GM12878 (cell line): ENCODE measurements at regions not wholly inside any gene's neighbourhood (a gene's known extent, or its start where the extent isn't known, plus 50 kb on each side); places are given as distances from the start of the nearest gene placed in this dataset.

ENCODE experiments used
- ATAC-seq: fragments of 200-7000 bp; cut with Tn5 transposase; 3 replicates; pipeline ENCODE4 v1.9.1; 2020; ENCODE audit warnings: mild to moderate bottlenecking, moderate library complexity
- BruUV-seq: library from RNA; stranded (reverse); fragments of 400-500 nt; replicated peaks from 2 replicates; lab custom pipeline; 2021; lab: Mats Ljungman, UMichigan
- CTCF ChIA-PET: fragments of 300-600 bp; sonication (Branson Sonifier 250); formaldehyde crosslinking; extraction: SDS; loops from one replicate; lab custom pipeline; 2021; ENCODE audit warnings: inconsistent platforms; lab: Yijun Ruan, JAX
- POLR2A ChIA-PET: fragments of 350-600 bp; formaldehyde crosslinking; extraction: SDS; loops from one replicate; lab custom pipeline; 2021; ENCODE audit warnings: inconsistent platforms; lab: Charles Lee
- RAD21 ChIA-PET: fragments of 300-600 bp; sonication (Branson Sonifier 250); formaldehyde crosslinking; loops from one replicate; lab custom pipeline; 2023; ENCODE audit warnings: antibody characterized with exemption; ENCODE audit not compliant: unreplicated experiment; lab: Charles Lee
- SMC1A ChIA-PET: fragments of 300-600 bp; sonication (Branson Sonifier 250); formaldehyde crosslinking; loops from one replicate; lab custom pipeline; 2023; ENCODE audit not compliant: unreplicated experiment, uncharacterized antibody; lab: Charles Lee
- DNase-seq: peaks from one replicate; pipeline ENCODE4 v3.0.0-alpha.2; 2011; ENCODE audit warnings: low read depth, low spot score
- FAIRE-seq: peaks from 3 replicates; lab custom pipeline; 2011; peaks lifted over from hg19 to GRCh38; lab: Jason Lieb, UNC
- H2AFZ ChIP-seq: 2 replicates; pipeline ENCODE4 v1.6.0; 2011; ENCODE audit warnings: low read depth, low read length, control low read depth; ENCODE audit not compliant: control insufficient read depth
- H3K27ac ChIP-seq: 2 replicates; pipeline ENCODE4 v1.5.1; 2011; ENCODE audit warnings: control low read depth; ENCODE audit not compliant: control insufficient read depth, insufficient read depth
- H3K27me3 ChIP-seq, 2 experiments: replicated peaks in 1 of 2; 2 replicates each; pipeline versions ENCODE4 v1.6.0 to v1.6.1; 2011; ENCODE audit warnings: low read length in 1 of 2; ENCODE audit not compliant: control insufficient read depth in 2 of 2, insufficient read depth in 2 of 2
- H3K36me3 ChIP-seq, 2 experiments: 2 replicates each; pipeline ENCODE4 v1.5.1; 2011; ENCODE audit warnings: low read length in 1 of 2; ENCODE audit not compliant: control insufficient read depth in 2 of 2, insufficient read depth in 2 of 2
- H3K4me1 ChIP-seq: 2 replicates; pipeline ENCODE4 v1.6.1; 2011; ENCODE audit warnings: mild to moderate bottlenecking, low read length, moderate library complexity, mixed read lengths; ENCODE audit not compliant: control insufficient read depth, insufficient read depth
- H3K4me2 ChIP-seq: 2 replicates; pipeline ENCODE4 v1.6.0; 2011; ENCODE audit warnings: control low read depth; ENCODE audit not compliant: control insufficient read depth, insufficient read depth
- H3K4me3 ChIP-seq: fragments of 200-600 bp; sonication (generic); 2 replicates; pipeline ENCODE4 v1.5.1; 2016
- H3K79me2 ChIP-seq: 2 replicates; pipeline ENCODE4 v1.6.0; 2011; ENCODE audit warnings: low read length; ENCODE audit not compliant: control insufficient read depth, insufficient read depth
- H3K9ac ChIP-seq: 2 replicates; pipeline ENCODE4 v1.8.0; 2011; ENCODE audit warnings: low read length, control low read depth, mixed read lengths; ENCODE audit not compliant: control insufficient read depth, insufficient read depth
- H3K9me3 ChIP-seq: replicated peaks from 3 replicates; pipeline ENCODE4 v1.5.1; 2011; ENCODE audit warnings: mild to moderate bottlenecking, low read length; ENCODE audit not compliant: control insufficient read depth, insufficient read depth
- H4K20me1 ChIP-seq: 2 replicates; pipeline ENCODE4 v1.6.0; 2011; ENCODE audit not compliant: control insufficient read depth, insufficient read depth
- BCL11A ChIP-seq: IDR thresholded peaks from 2 replicates; pipeline ENCODE4 v1.6.1; 2011; ENCODE audit warnings: low read depth, low read length
- CEBPB ChIP-seq, 2 experiments: fragments of 150-350 bp in 1 of 2; IDR thresholded peaks; 2 replicates each; pipeline ENCODE4 v1.6.1; 2012 to 2014; ENCODE audit warnings: low read depth in 2 of 2, low read length in 2 of 2, borderline replicate concordance in 1 of 2, inconsistent platforms in 1 of 2
- HDGF ChIP-seq: fragments of 450-650 bp; IDR thresholded peaks from 2 replicates; pipeline ENCODE4 v1.6.1; 2016; ENCODE audit warnings: antibody characterized with exemption
- PAX5 ChIP-seq: IDR thresholded peaks from 2 replicates; pipeline ENCODE4 v1.6.1; 2011; ENCODE audit warnings: low read depth, low read length, borderline replicate concordance
- POU2F2 ChIP-seq: IDR thresholded peaks from 3 replicates; pipeline ENCODE4 v1.6.1; 2011; ENCODE audit warnings: low read depth, mild to moderate bottlenecking, low read length, borderline replicate concordance
- RAD21 ChIP-seq: IDR thresholded peaks from 2 replicates; pipeline ENCODE4 v1.6.1; 2011; ENCODE audit warnings: mild to moderate bottlenecking, low read depth, low read length, moderate library complexity; ENCODE audit not compliant: insufficient read depth
- TCF7 ChIP-seq: IDR thresholded peaks from 2 replicates; pipeline ENCODE4 v1.6.1; 2014; ENCODE audit warnings: antibody characterized with exemption, borderline replicate concordance
- WGBS: methylation state at CpG from one replicate; pipeline ENCODE4 v1.1.6; 2016; ENCODE audit warnings: low lambda C conversion rate; ENCODE audit not compliant: insufficient replicate concordance, insufficient coverage; ENCODE audit errors: missing lambda C conversion rate; 5-methylcytosine and 5-hydroxymethylcytosine counted together
- in situ Hi-C: fragments of 300-500 bp; cut with MboI; formaldehyde crosslinking; loops from 9 replicates; pipeline ENCODE4 v1.14.3; 2018; ENCODE audit warnings: mixed read lengths
- intact Hi-C: fragments of 100-400 bp; cut with micrococcal nuclease; formaldehyde crosslinking; loops from one replicate; pipeline ENCODE4 v1.14.2; 2022; ENCODE audit not compliant: unreplicated experiment
- TF ChIP-seq, protein P1 (sequence below): IDR thresholded peaks from 2 replicates; pipeline ENCODE4 v1.6.1; 2011; ENCODE audit warnings: mild to moderate bottlenecking, low read depth, low read length, moderate library complexity; ENCODE audit not compliant: insufficient replicate concordance
- TF ChIP-seq, protein P2 (sequence below): fragments of 150-350 bp; IDR thresholded peaks from 2 replicates; pipeline ENCODE4 v1.6.1; 2016; ENCODE audit warnings: low read depth, low read length
- TF ChIP-seq, protein P3 (sequence below): fragments of 450-650 bp; IDR thresholded peaks from 2 replicates; pipeline ENCODE4 v1.6.1; 2016; ENCODE audit warnings: mild to moderate bottlenecking
- TF ChIP-seq, protein P4 (sequence below): IDR thresholded peaks from 2 replicates; pipeline ENCODE4 v1.6.1; 2012; ENCODE audit warnings: low read depth, low read length, improper control_type of control experiment
- TF ChIP-seq, protein P5 (sequence below): IDR thresholded peaks from 2 replicates; pipeline ENCODE4 v1.6.1; 2011; ENCODE audit warnings: borderline replicate concordance, low read depth, mild to moderate bottlenecking, moderate library complexity, low read length; ENCODE audit not compliant: insufficient read depth, poor library complexity, severe bottlenecking

DNA sequence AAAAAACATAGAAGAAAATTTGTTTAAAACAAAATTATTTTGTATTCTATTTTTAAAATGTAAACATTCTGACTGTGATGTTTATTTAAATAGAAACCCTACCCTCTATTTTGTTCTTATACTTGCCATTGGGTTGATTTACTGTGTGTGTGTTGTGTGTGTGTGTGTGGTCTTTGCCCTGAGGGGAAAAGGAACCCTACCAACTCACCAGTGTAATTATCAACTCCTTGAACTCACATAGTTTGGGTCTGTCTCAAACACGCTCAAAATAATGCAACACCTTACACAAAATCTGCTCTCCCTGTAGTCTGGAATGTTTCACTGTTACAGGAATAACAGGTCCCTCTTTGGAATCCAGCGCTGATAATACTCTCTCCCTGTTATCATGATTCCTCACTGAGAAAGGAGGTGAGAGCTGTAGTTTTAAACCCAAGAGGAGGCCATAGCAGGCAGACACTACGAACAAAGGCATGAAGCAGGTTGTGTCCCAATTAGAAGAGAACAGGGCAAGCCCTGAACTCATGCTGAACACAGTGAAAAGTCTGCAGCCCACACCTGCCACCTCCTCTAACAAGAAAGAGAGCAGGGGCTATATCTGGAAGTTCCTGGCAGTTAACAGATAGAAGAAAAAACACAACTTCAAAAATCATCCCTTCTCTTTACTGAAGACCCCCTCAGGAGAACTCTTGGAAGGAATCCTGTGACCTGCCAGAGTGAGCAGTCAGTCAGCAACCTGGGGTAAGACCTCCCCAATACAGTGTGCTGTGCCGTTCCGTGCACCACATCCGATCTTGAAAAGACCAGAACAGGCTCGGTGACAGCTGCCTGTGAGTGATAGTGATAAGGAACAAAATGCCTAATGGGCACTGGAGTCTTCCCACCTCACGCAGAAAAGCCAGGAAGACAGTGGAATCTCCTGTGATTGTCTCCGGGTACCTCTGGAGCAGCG is 608.1 kb upstream of the ADAMTS16 start:
- 36% methylated on average over 9 of the region's 10 CpGs for WGBS
- POLR2A ChIA-PET = no interaction called here

More for the DNA sequence above, 608.1 kb upstream of the ADAMTS16 start:
- no peaks in the 10 kb centered on the region for H3K27me3 ChIP-seq
- H3K9me3 ChIP-seq = no peaks in the 10 kb centered on the region; the same call in 2 of the 3 replicates
- no peaks in the 10 kb centered on the region for H3K36me3 ChIP-seq
- no peaks in the 10 kb centered on the region for H3K79me2 ChIP-seq
- no TSS peak for BruUV-seq
- ATAC-seq (no peak), DNase-seq (no peak)
- H3K27ac ChIP-seq = no peak overlapping the region
- TF ChIP-seq BCL11A (no peak), PAX5 (no peak), CEBPB (IDR thresholded peaks at IDR 0.05; ENCODE audit: borderline replicate concordance in 1 of 2, low read depth in 2 of 2, low read length in 2 of 2) (no peak), TCF7 (no peak), HDGF (no peak), POU2F2 (no peak), RAD21 (no peak)
- TF ChIP-seq, protein P1, sequence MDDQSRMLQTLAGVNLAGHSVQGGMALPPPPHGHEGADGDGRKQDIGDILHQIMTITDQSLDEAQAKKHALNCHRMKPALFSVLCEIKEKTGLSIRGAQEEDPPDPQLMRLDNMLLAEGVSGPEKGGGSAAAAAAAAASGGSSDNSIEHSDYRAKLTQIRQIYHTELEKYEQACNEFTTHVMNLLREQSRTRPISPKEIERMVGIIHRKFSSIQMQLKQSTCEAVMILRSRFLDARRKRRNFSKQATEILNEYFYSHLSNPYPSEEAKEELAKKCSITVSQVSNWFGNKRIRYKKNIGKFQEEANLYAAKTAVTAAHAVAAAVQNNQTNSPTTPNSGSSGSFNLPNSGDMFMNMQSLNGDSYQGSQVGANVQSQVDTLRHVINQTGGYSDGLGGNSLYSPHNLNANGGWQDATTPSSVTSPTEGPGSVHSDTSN = no peak
- TF ChIP-seq, protein P2, sequence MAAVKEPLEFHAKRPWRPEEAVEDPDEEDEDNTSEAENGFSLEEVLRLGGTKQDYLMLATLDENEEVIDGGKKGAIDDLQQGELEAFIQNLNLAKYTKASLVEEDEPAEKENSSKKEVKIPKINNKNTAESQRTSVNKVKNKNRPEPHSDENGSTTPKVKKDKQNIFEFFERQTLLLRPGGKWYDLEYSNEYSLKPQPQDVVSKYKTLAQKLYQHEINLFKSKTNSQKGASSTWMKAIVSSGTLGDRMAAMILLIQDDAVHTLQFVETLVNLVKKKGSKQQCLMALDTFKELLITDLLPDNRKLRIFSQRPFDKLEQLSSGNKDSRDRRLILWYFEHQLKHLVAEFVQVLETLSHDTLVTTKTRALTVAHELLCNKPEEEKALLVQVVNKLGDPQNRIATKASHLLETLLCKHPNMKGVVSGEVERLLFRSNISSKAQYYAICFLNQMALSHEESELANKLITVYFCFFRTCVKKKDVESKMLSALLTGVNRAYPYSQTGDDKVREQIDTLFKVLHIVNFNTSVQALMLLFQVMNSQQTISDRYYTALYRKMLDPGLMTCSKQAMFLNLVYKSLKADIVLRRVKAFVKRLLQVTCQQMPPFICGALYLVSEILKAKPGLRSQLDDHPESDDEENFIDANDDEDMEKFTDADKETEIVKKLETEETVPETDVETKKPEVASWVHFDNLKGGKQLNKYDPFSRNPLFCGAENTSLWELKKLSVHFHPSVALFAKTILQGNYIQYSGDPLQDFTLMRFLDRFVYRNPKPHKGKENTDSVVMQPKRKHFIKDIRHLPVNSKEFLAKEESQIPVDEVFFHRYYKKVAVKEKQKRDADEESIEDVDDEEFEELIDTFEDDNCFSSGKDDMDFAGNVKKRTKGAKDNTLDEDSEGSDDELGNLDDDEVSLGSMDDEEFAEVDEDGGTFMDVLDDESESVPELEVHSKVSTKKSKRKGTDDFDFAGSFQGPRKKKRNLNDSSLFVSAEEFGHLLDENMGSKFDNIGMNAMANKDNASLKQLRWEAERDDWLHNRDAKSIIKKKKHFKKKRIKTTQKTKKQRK = no peak
- TF ChIP-seq, protein P3, sequence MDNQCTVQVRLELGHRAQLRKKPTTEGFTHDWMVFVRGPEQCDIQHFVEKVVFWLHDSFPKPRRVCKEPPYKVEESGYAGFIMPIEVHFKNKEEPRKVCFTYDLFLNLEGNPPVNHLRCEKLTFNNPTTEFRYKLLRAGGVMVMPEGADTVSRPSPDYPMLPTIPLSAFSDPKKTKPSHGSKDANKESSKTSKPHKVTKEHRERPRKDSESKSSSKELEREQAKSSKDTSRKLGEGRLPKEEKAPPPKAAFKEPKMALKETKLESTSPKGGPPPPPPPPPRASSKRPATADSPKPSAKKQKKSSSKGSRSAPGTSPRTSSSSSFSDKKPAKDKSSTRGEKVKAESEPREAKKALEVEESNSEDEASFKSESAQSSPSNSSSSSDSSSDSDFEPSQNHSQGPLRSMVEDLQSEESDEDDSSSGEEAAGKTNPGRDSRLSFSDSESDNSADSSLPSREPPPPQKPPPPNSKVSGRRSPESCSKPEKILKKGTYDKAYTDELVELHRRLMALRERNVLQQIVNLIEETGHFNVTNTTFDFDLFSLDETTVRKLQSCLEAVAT = no peak
- TF ChIP-seq, protein P4, sequence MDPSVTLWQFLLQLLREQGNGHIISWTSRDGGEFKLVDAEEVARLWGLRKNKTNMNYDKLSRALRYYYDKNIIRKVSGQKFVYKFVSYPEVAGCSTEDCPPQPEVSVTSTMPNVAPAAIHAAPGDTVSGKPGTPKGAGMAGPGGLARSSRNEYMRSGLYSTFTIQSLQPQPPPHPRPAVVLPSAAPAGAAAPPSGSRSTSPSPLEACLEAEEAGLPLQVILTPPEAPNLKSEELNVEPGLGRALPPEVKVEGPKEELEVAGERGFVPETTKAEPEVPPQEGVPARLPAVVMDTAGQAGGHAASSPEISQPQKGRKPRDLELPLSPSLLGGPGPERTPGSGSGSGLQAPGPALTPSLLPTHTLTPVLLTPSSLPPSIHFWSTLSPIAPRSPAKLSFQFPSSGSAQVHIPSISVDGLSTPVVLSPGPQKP = no peak
- TF ChIP-seq, protein P5, sequence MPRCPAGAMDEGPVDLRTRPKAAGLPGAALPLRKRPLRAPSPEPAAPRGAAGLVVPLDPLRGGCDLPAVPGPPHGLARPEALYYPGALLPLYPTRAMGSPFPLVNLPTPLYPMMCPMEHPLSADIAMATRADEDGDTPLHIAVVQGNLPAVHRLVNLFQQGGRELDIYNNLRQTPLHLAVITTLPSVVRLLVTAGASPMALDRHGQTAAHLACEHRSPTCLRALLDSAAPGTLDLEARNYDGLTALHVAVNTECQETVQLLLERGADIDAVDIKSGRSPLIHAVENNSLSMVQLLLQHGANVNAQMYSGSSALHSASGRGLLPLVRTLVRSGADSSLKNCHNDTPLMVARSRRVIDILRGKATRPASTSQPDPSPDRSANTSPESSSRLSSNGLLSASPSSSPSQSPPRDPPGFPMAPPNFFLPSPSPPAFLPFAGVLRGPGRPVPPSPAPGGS = no peak
- TF ChIP-seq, all 136 proteins: peak for 0
- Histone ChIP-seq H3K4me1 (no peaks in the 10 kb centered on the region), H3K4me3 (no peak overlapping the region), H3K4me2 (no peak overlapping the region), H3K9ac (no peak overlapping the region), H4K20me1 (no peaks in the 10 kb centered on the region), H2AFZ (no peak overlapping the region)
- FAIRE-seq = no peak
- SMC1A ChIA-PET = no interaction called here
- CTCF ChIA-PET = no interaction called here
- intact Hi-C loops = no loop called here
- in situ Hi-C loops = no loop called here
- RAD21 ChIA-PET = no interaction called here
